BJ (cell line): ENCODE measurements at regions not wholly inside any gene's neighbourhood (a gene's known extent, or its start where the extent isn't known, plus 50 kb on each side); places are given as distances from the start of the nearest gene placed in this dataset.

Experiments used
- CTCF ChIA-PET: fragments of 350-600 bp; formaldehyde crosslinking; extraction: SDS; loops from one replicate; lab custom pipeline; 2021; ENCODE audit warnings: antibody characterized with exemption, inconsistent platforms; lab: Yijun Ruan, JAX
- POLR2A ChIA-PET: fragments of 300-600 bp; sonication (Branson Sonifier 250); formaldehyde crosslinking; extraction: SDS; loops from one replicate; lab custom pipeline; 2021; ENCODE audit warnings: antibody characterized with exemption; lab: Charles Lee
- DNase-seq: peaks from one replicate; pipeline ENCODE4 v3.0.0-alpha.2; 2011; ENCODE audit warnings: low read depth
- H3K27me3 ChIP-seq: 2 replicates; pipeline ENCODE4 v1.6.0; 2011; ENCODE audit warnings: low read length; ENCODE audit not compliant: control insufficient read depth, insufficient read depth
- H3K36me3 ChIP-seq: 2 replicates; pipeline ENCODE4 v1.5.1; 2011; ENCODE audit warnings: low read length; ENCODE audit not compliant: control insufficient read depth, insufficient read depth
- H3K4me3 ChIP-seq: 2 replicates; pipeline ENCODE4 v1.5.1; 2011; ENCODE audit warnings: low read depth, mild to moderate bottlenecking, control low read depth, low read length
- CTCF ChIP-seq: IDR thresholded peaks from 2 replicates; pipeline ENCODE4 v1.5.1; 2011; ENCODE audit warnings: low read depth, mild to moderate bottlenecking, control low read depth, inconsistent platforms, low read length, moderate library complexity; ENCODE audit not compliant: insufficient read depth

GRCh38 chr2:146873646-146874259, 971.1 kb upstream of the ACVR2A start:
- H3K4me3 ChIP-seq = no peak overlapping the region
- no peaks in the 10 kb centered on the region for H3K27me3 ChIP-seq
- ChIA-PET POLR2A (no interaction called here), CTCF (no interaction called here)
- no peaks in the 10 kb centered on the region for H3K36me3 ChIP-seq
- DNase-seq = no peak
- no peak for TF ChIP-seq CTCF

GRCh38 chr2:146873056-146873455, 971.8 kb upstream of the ACVR2A start:
- Histone ChIP-seq H3K4me3 (no peak overlapping the region), H3K27me3 (no peaks in the 10 kb centered on the region), H3K36me3 (no peaks in the 10 kb centered on the region)
- no peak for TF ChIP-seq CTCF
- POLR2A ChIA-PET = no interaction called here
- no peak for DNase-seq
- CTCF ChIA-PET = no interaction called here

- ChIA-PET CTCF (no interaction called here), POLR2A (no interaction called here)
- DNase-seq = no peak
- no peaks in the 10 kb centered on the region for H3K36me3 ChIP-seq
- TF ChIP-seq CTCF = no peak
- no peak overlapping the region for H3K4me3 ChIP-seq
- H3K27me3 ChIP-seq = no peaks in the 10 kb centered on the region
These were observed 974.1 kb upstream of the ACVR2A start for GRCh38 chr2:146870691-146871090.

- Histone ChIP-seq H3K4me3 (no peak overlapping the region), H3K27me3 (no peaks in the 10 kb centered on the region), H3K36me3 (no peaks in the 10 kb centered on the region)
- ChIA-PET CTCF (interaction anchor here (0.9 kb wide), 1 partner anchor 9 kb away, joined by 3 read pairs; no protein-coding TSS in a partner anchor), POLR2A (no interaction called here)
- DNase-seq = no peak
- no peak for TF ChIP-seq CTCF
These were observed 975.5 kb upstream of the ACVR2A start for GRCh38 chr2:146869328-146869727.

GRCh38 chr2:146868051-146868450, 976.8 kb upstream of the ACVR2A start:
- Histone ChIP-seq H3K27me3 (no peaks in the 10 kb centered on the region), H3K4me3 (no peak overlapping the region), H3K36me3 (no peaks in the 10 kb centered on the region)
- TF ChIP-seq CTCF = no peak
- POLR2A ChIA-PET = no interaction called here
- CTCF ChIA-PET = no interaction called here
- DNase-seq = no peak
